Psoas muscle (tissue), 7 donors: ENCODE measurements at regions not wholly inside any gene's neighbourhood (a gene's known extent, or its start where the extent isn't known, plus 50 kb on each side); places are given as distances from the start of the nearest gene placed in this dataset.
"Not testable (repeated sequence)": the region's sequence is repeated elsewhere in the genome, so short reads cannot be mapped to it uniquely, and the experiment has no call there.

Experiments used
- ATAC-seq, 4 donors: fragments of 200-7000 bp; cut with Tn5 transposase; one replicate each; pipeline ENCODE4 v1.9.1; 2020; ENCODE audit warnings: moderate library complexity in 3 of 4, mild to moderate bottlenecking in 2 of 4
- DNase-seq, 2 donors: peaks; one replicate each; pipeline ENCODE4 v3.0.0-alpha.2; 2020
- H3K27ac ChIP-seq: fragments of 200-600 bp; one replicate; pipeline ENCODE4 v1.8.0; 2022
- H3K27me3 ChIP-seq, 3 donors: fragments of 200-600 bp in 1 of 3; one replicate each; pipeline versions ENCODE4 v1.6.1 to v1.8.0; 2013 to 2022; ENCODE audit warnings: low read length in 2 of 3, mild to moderate bottlenecking in 2 of 3, moderate library complexity in 1 of 3; ENCODE audit not compliant: insufficient read depth in 3 of 3
- H3K36me3 ChIP-seq, 2 donors: fragments of 200-600 bp in 1 of 2; one replicate each; pipeline versions ENCODE4 v1.6.1 to v1.8.0; 2013 to 2022; ENCODE audit warnings: low read depth in 1 of 2, mild to moderate bottlenecking in 1 of 2, moderate library complexity in 1 of 2; ENCODE audit not compliant: insufficient read depth in 1 of 2
- H3K4me1 ChIP-seq: fragments of 200-600 bp; one replicate; pipeline ENCODE4 v1.8.0; 2022
- H3K4me3 ChIP-seq: fragments of 200-600 bp; one replicate; pipeline ENCODE4 v1.8.0; 2022; ENCODE audit warnings: mild to moderate bottlenecking
- H3K9me3 ChIP-seq: fragments of 200-600 bp; one replicate; pipeline ENCODE4 v1.8.0; 2022
- WGBS, 3 donors: extraction: QIAGEN DNeasy Blood & Tissue Kit; methylation state at CpG; one replicate each; pipeline versions ENCODE4 v1.1.6 to v1.1.7; 2013; 5-methylcytosine and 5-hydroxymethylcytosine counted together
- intact Hi-C, 2 donors: fragments of 100-400 bp; cut with DNase I; formaldehyde crosslinking; loops; one replicate each; pipeline versions ENCODE4 v1.11.0 to v1.14.2; 2022
- donor health status: healthy with polysubstance abuse.
- donor health status: DM: no; HTN: no; CAD: no; lungs with moderate emphysema.
- donor health status: Bipolar disorder and iron deficiency.
- donor health status: healthy.
- donor health status: DM: yes; HTN: yes; CAD: no.
- donor health status: DM: no; HTN: no; CAD: no.
- donor health status: DM: yes; HTN: yes; CAD: no.

- H3K36me3 ChIP-seq, DNase-seq, intact Hi-C loops, H3K27me3 ChIP-seq, H3K4me3 ChIP-seq, H3K4me1 ChIP-seq, H3K27ac ChIP-seq, ATAC-seq, H3K9me3 ChIP-seq: not testable (repeated sequence)
- WGBS, 3 donors: 95 to 98% (median 96%) methylated on average over 3 of the region's 4 CpGs
Observed at GRCh38 chr17:20683651-20684229, 104.2 kb downstream of the CDRT15L2 start.

GRCh38 chr17:20684975-20685374 lies 105.5 kb downstream of the CDRT15L2 start:
- 96 to 100% (median 97%) methylated on average over 12 to 23 of the region's 32 CpGs for WGBS, 3 donors
- H3K27me3 ChIP-seq, H3K27ac ChIP-seq, DNase-seq, H3K36me3 ChIP-seq, H3K9me3 ChIP-seq, H3K4me1 ChIP-seq, ATAC-seq, intact Hi-C loops, H3K4me3 ChIP-seq: not testable (repeated sequence)

GRCh38 chr17:20687584-20687983 lies 108.1 kb downstream of the CDRT15L2 start:
- H3K9me3 ChIP-seq, H3K27ac ChIP-seq, DNase-seq, H3K4me1 ChIP-seq, H3K4me3 ChIP-seq, intact Hi-C loops, ATAC-seq, H3K27me3 ChIP-seq, H3K36me3 ChIP-seq: not testable (repeated sequence)
- no CpG with 5 or more reads among the region's 2 CpGs for WGBS, 3 donors

GRCh38 chr17:20689170-20689749 lies 109.7 kb downstream of the CDRT15L2 start:
- intact Hi-C loops, H3K4me1 ChIP-seq, H3K27ac ChIP-seq, H3K4me3 ChIP-seq, ATAC-seq, H3K27me3 ChIP-seq, H3K9me3 ChIP-seq, H3K36me3 ChIP-seq, DNase-seq: not testable (repeated sequence)
- WGBS, 3 donors: 42 to 46% (median 43%) methylated on average over 10 of the region's 10 CpGs

- H3K4me1 ChIP-seq, H3K36me3 ChIP-seq, DNase-seq, intact Hi-C loops, H3K9me3 ChIP-seq, H3K27ac ChIP-seq, H3K27me3 ChIP-seq, H3K4me3 ChIP-seq, ATAC-seq: not testable (repeated sequence)
- 73 to 88% (median 81%) methylated on average over 1 of the region's 1 CpG for WGBS, 3 donors
Observed at GRCh38 chr17:20692706-20693105, 113.2 kb downstream of the CDRT15L2 start.

GRCh38 chr17:20695871-20696270 lies 116.3 kb downstream of the CDRT15L2 start:
- ATAC-seq, H3K36me3 ChIP-seq, H3K27ac ChIP-seq, H3K9me3 ChIP-seq, H3K4me3 ChIP-seq, H3K27me3 ChIP-seq, intact Hi-C loops, DNase-seq, H3K4me1 ChIP-seq: not testable (repeated sequence)
- WGBS, 3 donors: 25 to 30% (median 28%) methylated on average over 1 of the region's 1 CpG

- H3K27me3 ChIP-seq, H3K4me1 ChIP-seq, DNase-seq, H3K9me3 ChIP-seq, intact Hi-C loops, ATAC-seq, H3K27ac ChIP-seq, H3K4me3 ChIP-seq, H3K36me3 ChIP-seq: not testable (repeated sequence)
- WGBS, 3 donors: 68 to 72% (median 69%) methylated on average over 3 to 8 of the region's 8 CpGs
Observed at GRCh38 chr17:20698463-20699206, 119.1 kb downstream of the CDRT15L2 start.

GRCh38 chr17:20700528-20700927 lies 121.0 kb downstream of the CDRT15L2 start:
- WGBS, 3 donors: 48 to 83% (median 56%) methylated on average over 2 to 3 of the region's 5 CpGs
- intact Hi-C loops, H3K36me3 ChIP-seq, H3K4me3 ChIP-seq, H3K27ac ChIP-seq, H3K27me3 ChIP-seq, H3K4me1 ChIP-seq, DNase-seq, ATAC-seq, H3K9me3 ChIP-seq: not testable (repeated sequence)

GRCh38 chr17:20701366-20701765 lies 121.8 kb downstream of the CDRT15L2 start:
- H3K9me3 ChIP-seq, H3K27ac ChIP-seq, H3K27me3 ChIP-seq, H3K4me3 ChIP-seq, H3K36me3 ChIP-seq, intact Hi-C loops, H3K4me1 ChIP-seq, ATAC-seq, DNase-seq: not testable (repeated sequence)
- 76 to 80% (median 78%) methylated on average over 5 of the region's 5 CpGs for WGBS, 3 donors
